OCI-LY3 (cell line): ENCODE measurements at regions not wholly inside any gene's neighbourhood (a gene's known extent, or its start where the extent isn't known, plus 50 kb on each side); places are given as distances from the start of the nearest gene placed in this dataset.
"Not testable (repeated sequence)": the region's sequence is repeated elsewhere in the genome, so short reads cannot be mapped to it uniquely, and the experiment has no call there.

Experiments
- H2AFZ ChIP-seq: fragments of 200-600, 300-600 bp; shearing (Covaris generic); 2 replicates; pipeline ENCODE4 v1.6.0; 2014; ENCODE audit warnings: antibody characterized with exemption, low read depth, low read length
- H3K27ac ChIP-seq: fragments of 200-600, 300-600 bp; sonication (generic); 2 replicates; pipeline ENCODE4 v1.5.1; 2014; ENCODE audit warnings: mild to moderate bottlenecking, low read length, moderate library complexity, mixed read lengths
- H3K27me3 ChIP-seq: fragments of 200-600, 300-600 bp; sonication (generic); 2 replicates; pipeline ENCODE4 v1.6.1; 2014; ENCODE audit warnings: low read depth, low read length, mixed read lengths
- H3K36me3 ChIP-seq: fragments of 200-600, 300-600 bp; sonication (generic); replicated peaks from 2 replicates; pipeline ENCODE3; 2014; ENCODE audit warnings: low read depth, low read length, mixed read lengths
- H3K4me1 ChIP-seq: fragments of 300-600, 200-600 bp; sonication (generic); 2 replicates; pipeline ENCODE4 v1.6.1; 2014; ENCODE audit warnings: low read length, mixed read lengths
- H3K4me2 ChIP-seq: fragments of 200-600, 300-600 bp; sonication (generic); 2 replicates; pipeline ENCODE4 v1.6.1; 2014; ENCODE audit warnings: low read length, mixed read lengths
- H3K4me3 ChIP-seq: fragments of 300-600, 200-600 bp; sonication (generic); 2 replicates; pipeline ENCODE4 v1.5.1; 2014; ENCODE audit warnings: antibody characterized with exemption, mild to moderate bottlenecking, low read length, moderate library complexity
- H3K79me2 ChIP-seq: fragments of 300-600, 200-600 bp; shearing (Covaris generic); 2 replicates; pipeline ENCODE4 v1.6.1; 2014; ENCODE audit warnings: mild to moderate bottlenecking, low read length, mixed read lengths
- H3K9ac ChIP-seq: fragments of 300-600, 200-600 bp; shearing (Covaris generic); 2 replicates; pipeline ENCODE4 v1.6.0; 2014; ENCODE audit warnings: mild to moderate bottlenecking, low read length, moderate library complexity
- H3K9me3 ChIP-seq: fragments of 200-600, 300-600 bp; shearing (Covaris generic); 2 replicates; pipeline ENCODE4 v1.6.1; 2014; ENCODE audit warnings: low read length, mixed read lengths; ENCODE audit not compliant: insufficient read depth
- H4K20me1 ChIP-seq: fragments of 200-600, 300-600 bp; sonication (generic); 2 replicates; pipeline ENCODE4 v1.6.1; 2016; ENCODE audit warnings: low read length, mixed read lengths; ENCODE audit not compliant: insufficient read depth
- CTCF ChIP-seq: fragments of 200-600, 300-600 bp; sonication (generic); IDR thresholded peaks from 2 replicates; pipeline ENCODE4 v1.5.1; 2014; ENCODE audit warnings: antibody characterized with exemption, low read length, low read depth
- EZH2phosphoT487 ChIP-seq: fragments of 200-600 bp; shearing (Covaris generic); IDR thresholded peaks from 2 replicates; pipeline ENCODE4 v1.6.1; 2018; ENCODE audit warnings: antibody characterized with exemption, mixed run types, low read depth

- no peaks in the 10 kb centered on the region for H3K79me2 ChIP-seq
- no peak overlapping the region for H3K9ac ChIP-seq
- H3K36me3 ChIP-seq: no peaks in the 10 kb centered on the region
- no peak overlapping the region for H2AFZ ChIP-seq
- no peaks in the 10 kb centered on the region for H3K4me1 ChIP-seq
- no peaks in the 10 kb centered on the region for H3K9me3 ChIP-seq
- no peak overlapping the region for H3K4me2 ChIP-seq
- no peaks in the 10 kb centered on the region for H4K20me1 ChIP-seq
- H3K27ac ChIP-seq: no peak overlapping the region
- H3K4me3 ChIP-seq: no peak overlapping the region
- TF ChIP-seq EZH2phosphoT487: no peak
- TF ChIP-seq CTCF: no peak
- H3K27me3 ChIP-seq: no peaks in the 10 kb centered on the region
Observed at GRCh38 chr4:158958489-158959270, 144.2 kb upstream of the RAPGEF2 start.

- Histone ChIP-seq H4K20me1 (no peaks in the 10 kb centered on the region), H3K27ac (no peak overlapping the region), H3K27me3 (peaks cover 16% of the 10 kb centered on the region), H3K4me3 (no peak overlapping the region), H3K4me2 (no peak overlapping the region), H2AFZ (no peak overlapping the region), H3K79me2 (no peaks in the 10 kb centered on the region), H3K9me3 (no peaks in the 10 kb centered on the region), H3K36me3 (no peaks in the 10 kb centered on the region), H3K4me1 (peaks cover 5% of the 10 kb centered on the region; the same call in 1 of the 2 replicates), H3K9ac (no peak overlapping the region)
- TF ChIP-seq EZH2phosphoT487: no peak
- TF ChIP-seq CTCF: no peak
Observed at GRCh38 chr4:158962393-158962792, 140.5 kb upstream of the RAPGEF2 start.

GRCh38 chr4:158963282-158963681 lies 139.6 kb upstream of the RAPGEF2 start:
- H3K27me3 ChIP-seq: peaks cover 19% of the 10 kb centered on the region
- H3K4me2 ChIP-seq, H3K4me3 ChIP-seq, H3K27ac ChIP-seq, H3K9ac ChIP-seq, H3K4me1 ChIP-seq, H3K79me2 ChIP-seq, H4K20me1 ChIP-seq, H2AFZ ChIP-seq, H3K9me3 ChIP-seq, H3K36me3 ChIP-seq: not testable (repeated sequence)

GRCh38 chr4:158964114-158964727 lies 138.7 kb upstream of the RAPGEF2 start:
- Histone ChIP-seq H3K36me3 (no peaks in the 10 kb centered on the region), H3K27ac (no peak overlapping the region), H3K4me3 (no peak overlapping the region), H3K79me2 (no peaks in the 10 kb centered on the region), H4K20me1 (no peaks in the 10 kb centered on the region), H3K9me3 (no peaks in the 10 kb centered on the region), H3K4me2 (no peak overlapping the region), H3K27me3 (peaks cover 19% of the 10 kb centered on the region), H3K4me1 (peaks cover 5% of the 10 kb centered on the region; the same call in 1 of the 2 replicates), H3K9ac (no peak overlapping the region), H2AFZ (no peak overlapping the region)
- no peak for TF ChIP-seq EZH2phosphoT487
- no peak for TF ChIP-seq CTCF
